HG02970 (cell line): ENCODE measurements at regions not wholly inside any gene's neighbourhood (a gene's known extent, or its start where the extent isn't known, plus 50 kb on each side); places are given as distances from the start of the nearest gene placed in this dataset.
"Not testable (repeated sequence)": the region's sequence is repeated elsewhere in the genome, so short reads cannot be mapped to it uniquely, and the experiment has no call there.

Source experiments
- ATAC-seq: cut with Tn5 transposase; IDR thresholded peaks from one replicate; pipeline ENCODE4 v1.9.1; 2021; ENCODE audit warnings: mild to moderate bottlenecking, moderate library complexity, moderate number of reproducible peaks; ENCODE audit not compliant: unreplicated experiment, low FRiP score

GRCh38 chr10:53664282-53665019 lies 891.9 kb upstream of the MBL2 start:
- ATAC-seq: no peak

- no peak for ATAC-seq
Observed at GRCh38 chr10:53650794-53651193, 878.2 kb upstream of the MBL2 start.

DNA sequence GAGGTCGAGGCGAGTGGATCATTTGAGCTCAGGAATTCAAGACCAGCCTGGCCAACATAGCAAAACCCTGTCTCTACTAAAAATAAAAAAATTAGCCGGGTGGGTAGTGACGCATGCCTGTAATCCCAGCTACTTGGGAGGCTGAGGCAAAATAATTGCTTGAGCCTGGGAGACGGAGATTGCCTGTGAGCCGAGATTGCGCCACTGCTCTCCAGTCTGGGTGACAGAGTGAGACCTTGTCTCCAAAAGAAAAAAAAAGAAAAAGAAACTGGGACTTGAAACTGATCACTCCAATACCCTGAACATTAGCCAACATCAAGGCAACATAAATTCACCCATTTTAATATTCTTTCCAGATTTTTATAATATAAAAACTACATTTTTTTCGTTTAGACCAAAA lies 874.6 kb upstream of the MBL2 start:
- ATAC-seq: not testable (repeated sequence)

DNA sequence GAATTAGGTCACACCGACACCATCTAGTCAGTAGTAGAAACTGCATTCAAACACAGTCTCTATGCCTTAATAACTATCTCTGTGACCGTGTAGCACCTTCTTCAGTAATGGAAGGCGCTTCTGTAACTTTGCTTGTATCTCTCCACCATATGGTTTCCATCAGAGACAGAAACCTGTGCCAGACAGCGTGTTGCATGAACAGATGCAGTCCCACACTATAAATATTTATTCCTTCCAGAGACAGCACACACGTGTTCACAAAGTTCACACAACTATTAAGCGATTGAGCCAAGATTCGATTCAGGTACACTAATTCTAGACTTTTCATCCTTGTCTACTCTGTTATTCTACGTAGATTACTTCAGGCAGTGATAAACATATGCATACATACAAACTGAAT lies 873.9 kb upstream of the MBL2 start:
- no peak for ATAC-seq

DNA sequence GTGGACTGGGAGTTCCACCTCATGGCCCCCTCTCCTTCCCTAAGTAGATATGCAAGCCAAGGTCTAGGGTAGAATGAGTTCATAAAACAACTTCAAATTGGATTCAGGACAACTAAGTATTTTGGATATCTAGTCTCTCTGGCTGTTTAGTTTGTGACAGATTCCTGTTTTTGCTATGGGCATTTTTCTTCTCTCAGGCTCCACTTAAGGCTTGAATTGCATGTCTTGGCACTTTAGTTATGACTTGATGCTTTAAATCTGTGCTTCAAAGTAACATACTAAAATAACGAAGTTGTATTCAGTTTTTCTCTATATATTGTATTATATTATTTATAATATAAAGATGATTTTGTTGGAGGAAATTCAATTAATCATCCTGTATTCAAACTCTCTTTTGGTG lies 873.4 kb upstream of the MBL2 start:
- no peak for ATAC-seq

- ATAC-seq: no peak
Observed at GRCh38 chr10:53638006-53638405, 865.4 kb upstream of the MBL2 start.

- no peak for ATAC-seq
Observed at GRCh38 chr10:53624722-53625121, 852.1 kb upstream of the MBL2 start.

DNA sequence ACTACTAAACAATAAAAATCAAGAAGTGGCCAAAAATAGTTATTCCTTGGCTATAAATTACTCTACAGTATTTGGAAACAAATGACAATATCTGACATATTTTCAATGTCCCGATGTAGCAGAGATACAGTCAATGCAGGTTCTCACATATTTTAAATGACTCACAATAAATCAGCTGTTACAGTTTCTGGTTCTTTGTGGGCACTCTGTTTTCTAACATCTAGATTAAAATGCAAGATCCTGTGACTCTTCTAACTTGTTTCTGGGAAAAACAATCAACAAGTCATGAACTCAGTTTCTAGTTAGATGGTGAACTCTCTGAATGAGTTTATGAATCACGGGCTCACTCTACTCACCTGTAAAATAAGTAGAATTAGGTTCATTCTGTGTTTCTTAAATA lies 849.6 kb upstream of the MBL2 start:
- ATAC-seq: no peak

DNA sequence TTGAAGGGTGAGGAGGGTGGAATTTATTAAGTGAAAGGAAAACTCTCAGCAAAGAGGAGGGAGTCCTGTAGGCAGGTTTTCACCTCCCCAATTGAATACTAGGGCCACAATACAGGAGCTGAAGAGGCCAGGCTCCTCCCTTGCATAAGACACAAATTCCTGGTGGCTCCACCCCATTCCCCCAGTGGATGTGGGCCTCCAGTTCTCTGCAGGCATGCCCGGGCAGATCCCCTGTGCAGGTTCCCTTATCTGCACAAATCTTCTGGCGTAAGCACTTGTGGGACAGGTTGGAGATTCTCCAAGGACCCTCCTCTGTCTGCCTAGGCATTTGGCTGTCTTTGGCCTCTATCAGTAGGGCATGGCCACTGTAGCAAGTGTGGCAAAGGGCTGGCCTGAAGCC lies 847.1 kb upstream of the MBL2 start:
- no peak for ATAC-seq

DNA sequence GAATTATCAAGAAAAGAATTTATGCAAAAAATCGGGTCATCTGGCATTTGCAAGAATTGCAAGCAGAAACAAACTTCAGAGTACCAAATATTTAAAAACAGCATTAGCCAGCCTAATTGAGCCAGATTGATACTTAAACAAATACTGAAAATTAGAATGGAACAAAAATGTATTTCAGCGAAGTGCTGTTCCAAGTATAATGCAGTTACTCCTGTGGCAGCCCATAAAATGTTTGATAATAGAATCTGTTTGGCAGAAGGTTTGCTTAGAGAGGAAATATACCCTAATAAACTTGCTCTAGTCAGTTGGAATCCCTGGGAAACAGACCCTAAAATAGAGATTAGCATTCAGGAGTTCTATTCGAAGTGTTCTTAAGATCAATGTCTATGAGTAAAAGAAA lies 835.1 kb upstream of the MBL2 start:
- no peak for ATAC-seq

GRCh38 chr10:53606981-53607380 lies 834.4 kb upstream of the MBL2 start:
- no peak for ATAC-seq

- ATAC-seq: no peak
Observed at GRCh38 chr10:53601260-53601875, 828.8 kb upstream of the MBL2 start.

DNA sequence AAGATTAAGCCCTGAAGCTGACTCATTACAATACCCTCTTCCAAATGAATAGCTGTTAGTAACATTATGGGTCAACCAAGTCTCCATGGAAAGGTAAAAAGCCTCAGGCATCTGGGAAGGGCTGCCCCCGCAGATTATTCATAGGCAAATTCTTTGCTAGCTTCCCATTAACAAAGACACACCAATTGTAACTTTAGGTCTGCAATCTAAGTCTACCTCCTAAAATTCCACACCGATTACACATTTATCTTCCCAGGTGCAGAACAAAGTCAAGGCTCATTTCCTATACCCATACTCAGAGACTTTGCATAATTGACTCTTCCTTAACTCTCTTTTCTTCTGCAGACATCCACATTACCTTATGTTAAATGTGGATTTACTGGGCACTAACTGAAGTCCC lies 826.3 kb upstream of the MBL2 start:
- no peak for ATAC-seq

DNA sequence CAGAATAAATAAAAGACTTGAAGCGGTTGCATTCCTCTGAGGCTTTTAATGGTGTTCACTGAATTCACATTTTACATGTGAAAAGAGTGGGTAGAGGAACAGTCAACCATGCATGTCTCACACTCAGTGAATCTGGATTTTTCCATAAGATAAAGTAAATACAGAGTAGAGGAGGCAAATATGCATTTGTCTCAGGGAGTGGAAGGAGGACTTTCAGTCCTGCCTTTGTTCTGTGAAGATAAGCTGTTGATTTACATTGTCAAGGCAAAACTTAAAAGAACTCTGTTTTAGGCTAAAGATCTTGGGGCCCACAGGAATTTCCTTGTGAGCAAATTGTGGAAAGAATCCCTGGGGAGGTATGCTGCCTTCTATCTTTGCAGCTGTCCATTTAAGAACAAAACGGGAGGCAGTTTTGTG lies 825.3 kb upstream of the MBL2 start:
- ATAC-seq: no peak

GRCh38 chr10:53580465-53580864 lies 807.9 kb upstream of the MBL2 start:
- no peak for ATAC-seq

DNA sequence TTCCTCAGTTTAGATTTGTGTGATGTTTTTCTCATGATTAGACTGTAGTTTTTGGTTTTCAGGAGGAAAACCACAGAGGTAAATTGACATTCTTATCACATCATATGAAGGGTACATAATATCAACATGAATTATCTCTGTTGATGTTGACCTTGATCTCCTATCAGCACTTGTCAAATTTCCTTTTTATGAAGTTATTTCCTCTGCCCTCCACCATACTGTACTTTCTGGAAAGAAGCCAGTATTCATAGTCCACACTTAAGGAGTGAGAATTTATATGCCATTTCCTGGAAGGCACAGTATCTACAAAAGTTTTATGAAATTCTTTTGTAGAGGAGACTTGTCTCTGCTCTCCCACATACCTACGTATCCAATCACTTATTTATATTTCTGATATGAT lies 807.2 kb upstream of the MBL2 start:
- no peak for ATAC-seq

GRCh38 chr10:53574024-53574423 lies 801.4 kb upstream of the MBL2 start:
- no peak for ATAC-seq

DNA sequence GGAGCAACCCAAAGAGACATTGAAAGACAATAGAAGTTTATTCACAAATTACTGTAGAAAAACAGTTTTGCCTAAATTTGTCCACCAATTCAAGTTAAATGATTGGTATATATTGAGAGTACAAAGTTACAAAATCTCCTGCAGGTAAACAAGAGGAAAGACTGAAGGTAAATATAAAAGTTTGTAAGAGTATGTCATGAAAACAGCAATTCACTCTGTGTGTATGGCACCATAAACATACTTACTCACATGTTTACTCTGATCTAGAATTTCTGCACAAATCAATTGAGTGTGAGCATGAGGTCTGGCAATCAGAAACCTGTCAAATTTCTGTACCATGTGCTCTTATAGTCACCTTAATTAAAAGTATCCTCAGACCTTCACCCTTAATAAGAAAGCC lies 800.9 kb upstream of the MBL2 start:
- ATAC-seq: no peak

DNA sequence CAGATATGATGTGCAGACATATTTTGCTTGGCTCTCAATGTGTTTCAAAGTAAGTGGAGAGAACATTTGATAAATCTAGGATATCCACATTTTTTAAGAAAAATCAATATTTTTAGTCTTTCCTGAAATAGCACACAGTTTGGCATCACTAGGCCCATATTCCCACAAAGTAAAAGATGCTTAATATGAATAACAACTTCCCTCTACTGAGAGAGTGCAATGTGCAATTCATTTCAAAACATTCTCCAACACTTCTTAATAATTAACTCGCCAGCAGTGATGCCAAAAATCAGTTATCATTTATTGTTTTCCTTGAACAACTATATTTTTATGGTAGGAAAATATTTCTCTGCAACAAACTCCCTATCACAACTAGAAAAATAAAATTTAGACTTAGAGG lies 800.2 kb upstream of the MBL2 start:
- ATAC-seq: no peak

- ATAC-seq: no peak
Observed at GRCh38 chr10:53570221-53570620, 797.6 kb upstream of the MBL2 start.

DNA sequence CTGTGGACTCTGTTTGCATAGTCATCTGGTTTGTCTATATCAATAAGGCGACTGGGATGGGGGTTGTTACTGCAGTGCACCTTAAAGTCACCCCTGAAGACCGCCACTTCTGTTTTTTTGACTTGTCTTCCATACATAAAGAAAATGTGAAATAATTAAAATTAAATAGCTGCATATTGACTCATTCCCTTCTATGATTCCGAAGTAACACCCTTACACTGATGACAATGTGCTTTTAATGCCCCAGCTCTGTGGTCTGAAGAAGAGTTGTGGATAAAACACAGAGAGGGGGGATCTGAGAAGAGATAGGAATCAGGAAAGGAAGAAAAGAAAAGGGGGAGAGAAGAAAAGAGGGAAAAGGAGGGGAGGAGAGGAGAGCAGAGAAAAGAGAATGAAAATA lies 796.9 kb upstream of the MBL2 start:
- ATAC-seq: no peak

GRCh38 chr10:53548664-53549063 lies 776.1 kb upstream of the MBL2 start:
- ATAC-seq: no peak
